ENCODE measurements at regions not wholly inside any gene's neighbourhood (a gene's known extent, or its start where the extent isn't known, plus 50 kb on each side); places are given as distances from the start of the nearest gene placed in this dataset.

DNA sequence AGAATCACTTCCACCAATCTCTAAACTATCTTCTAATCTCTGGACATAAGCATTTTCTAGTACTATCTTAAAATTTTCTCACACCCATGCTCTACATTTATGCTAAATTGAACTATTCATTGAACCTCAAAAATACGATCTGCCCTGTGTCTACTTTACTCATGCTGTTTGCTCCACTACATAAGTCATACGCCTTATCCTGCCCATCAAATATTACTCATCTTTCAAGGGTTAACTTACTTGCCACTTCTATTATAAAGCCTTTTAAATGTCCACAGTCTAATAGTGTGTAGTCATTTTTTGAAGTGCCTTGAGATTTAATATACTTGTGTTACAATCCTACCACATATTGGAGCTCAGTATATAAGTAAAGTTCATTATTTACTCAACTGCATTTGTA is 727.7 kb upstream of the SLIT2 start:
- ATAC-seq (ENCODE audit: insufficient number of reproducible peaks, low FRiP score, low read depth) (no peak), DNase-seq (ENCODE audit: low spot score) (no peak)
- H3K27ac ChIP-seq, result no peak overlapping the region
- TF ChIP-seq, protein P1, sequence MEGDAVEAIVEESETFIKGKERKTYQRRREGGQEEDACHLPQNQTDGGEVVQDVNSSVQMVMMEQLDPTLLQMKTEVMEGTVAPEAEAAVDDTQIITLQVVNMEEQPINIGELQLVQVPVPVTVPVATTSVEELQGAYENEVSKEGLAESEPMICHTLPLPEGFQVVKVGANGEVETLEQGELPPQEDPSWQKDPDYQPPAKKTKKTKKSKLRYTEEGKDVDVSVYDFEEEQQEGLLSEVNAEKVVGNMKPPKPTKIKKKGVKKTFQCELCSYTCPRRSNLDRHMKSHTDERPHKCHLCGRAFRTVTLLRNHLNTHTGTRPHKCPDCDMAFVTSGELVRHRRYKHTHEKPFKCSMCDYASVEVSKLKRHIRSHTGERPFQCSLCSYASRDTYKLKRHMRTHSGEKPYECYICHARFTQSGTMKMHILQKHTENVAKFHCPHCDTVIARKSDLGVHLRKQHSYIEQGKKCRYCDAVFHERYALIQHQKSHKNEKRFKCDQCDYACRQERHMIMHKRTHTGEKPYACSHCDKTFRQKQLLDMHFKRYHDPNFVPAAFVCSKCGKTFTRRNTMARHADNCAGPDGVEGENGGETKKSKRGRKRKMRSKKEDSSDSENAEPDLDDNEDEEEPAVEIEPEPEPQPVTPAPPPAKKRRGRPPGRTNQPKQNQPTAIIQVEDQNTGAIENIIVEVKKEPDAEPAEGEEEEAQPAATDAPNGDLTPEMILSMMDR (IDR thresholded peaks at IDR 0.05), result no peak
- H3K36me3 ChIP-seq, result no peaks in the 10 kb centered on the region
- no peaks in the 10 kb centered on the region for H3K27me3 ChIP-seq (replicated peaks; ENCODE audit: insufficient read depth)
- no peaks in the 10 kb centered on the region for H3K9me3 ChIP-seq
- H3K4me1 ChIP-seq (ENCODE audit: control insufficient read depth in 1 of 2, low read depth in 2 of 2), result peaks cover 0 to 8% of the 10 kb centered on the region in 2 donors
- no peak overlapping the region for H3K4me3 ChIP-seq

DNA sequence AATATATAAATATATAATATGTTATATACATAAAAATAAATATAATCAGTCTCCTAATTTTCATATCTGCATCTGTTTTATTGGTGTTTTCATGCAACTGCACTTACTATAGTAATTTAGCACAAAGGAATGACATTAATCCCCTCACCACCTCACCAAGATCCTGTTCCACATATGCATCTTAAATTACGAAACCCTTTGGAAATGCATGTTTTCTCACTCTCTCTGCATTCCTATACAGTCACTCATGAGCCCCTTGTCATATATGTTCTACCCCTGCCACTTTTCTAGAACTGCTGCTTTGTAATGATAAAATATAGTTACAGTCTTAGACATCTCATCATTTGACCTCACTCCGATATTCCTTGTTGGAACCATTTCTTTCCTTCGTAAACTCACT is 728.7 kb upstream of the SLIT2 start:
- no peak overlapping the region for H3K27ac ChIP-seq
- no peaks in the 10 kb centered on the region for H3K9me3 ChIP-seq
- no peaks in the 10 kb centered on the region for H3K36me3 ChIP-seq
- H3K4me1 ChIP-seq (ENCODE audit: control insufficient read depth in 1 of 2, low read depth in 2 of 2), result peaks cover 0 to 8% of the 10 kb centered on the region in 2 donors
- no peak overlapping the region for H3K4me3 ChIP-seq
- TF ChIP-seq, protein P1 (IDR thresholded peaks at IDR 0.05), result no peak
- ATAC-seq (ENCODE audit: insufficient number of reproducible peaks, low FRiP score, low read depth) (no peak), DNase-seq (ENCODE audit: low spot score) (no peak)
- no peaks in the 10 kb centered on the region for H3K27me3 ChIP-seq (replicated peaks; ENCODE audit: insufficient read depth)

DNA sequence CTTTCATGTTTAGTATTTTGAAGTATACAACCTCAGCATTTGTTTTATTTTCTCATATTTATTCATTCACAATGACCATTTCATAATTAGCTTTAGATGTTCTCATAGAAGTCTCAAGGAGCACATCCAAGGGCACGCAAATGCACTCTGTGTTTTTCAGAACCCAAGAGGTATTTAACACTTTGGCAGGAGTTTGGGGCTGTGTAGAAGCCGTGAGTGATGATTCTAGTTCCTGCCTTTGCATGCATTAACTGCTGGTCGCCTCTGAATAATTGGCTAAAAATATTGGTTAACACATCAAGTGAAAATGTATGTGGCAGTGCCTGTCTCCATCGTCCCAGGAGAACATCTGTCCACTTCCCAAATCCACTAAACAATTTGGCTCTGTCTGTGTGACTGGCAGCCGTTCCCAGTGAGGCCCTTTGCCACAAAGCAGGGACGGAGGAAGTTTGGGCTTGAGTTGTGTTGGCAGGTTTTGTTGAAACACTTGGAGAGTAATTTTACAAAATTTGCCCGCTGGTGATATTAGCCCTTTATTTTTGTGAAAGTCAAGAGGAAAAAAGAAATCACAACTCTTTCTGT is 730.7 kb upstream of the SLIT2 start:
- H3K36me3 ChIP-seq, result no peaks in the 10 kb centered on the region
- no peak overlapping the region for H3K4me3 ChIP-seq
- no peak for ATAC-seq (ENCODE audit: insufficient number of reproducible peaks, low FRiP score, low read depth)
- TF ChIP-seq, protein P1 (IDR thresholded peaks at IDR 0.05), result no peak
- no peaks in the 10 kb centered on the region for H3K27me3 ChIP-seq (replicated peaks; ENCODE audit: insufficient read depth)
- DNase-seq (ENCODE audit: low spot score), result no peak
- no peaks in the 10 kb centered on the region for H3K9me3 ChIP-seq
- no peak overlapping the region for H3K27ac ChIP-seq
- peaks cover 0 to 8% of the 10 kb centered on the region in 2 donors for H3K4me1 ChIP-seq (ENCODE audit: control insufficient read depth in 1 of 2, low read depth in 2 of 2)

DNA sequence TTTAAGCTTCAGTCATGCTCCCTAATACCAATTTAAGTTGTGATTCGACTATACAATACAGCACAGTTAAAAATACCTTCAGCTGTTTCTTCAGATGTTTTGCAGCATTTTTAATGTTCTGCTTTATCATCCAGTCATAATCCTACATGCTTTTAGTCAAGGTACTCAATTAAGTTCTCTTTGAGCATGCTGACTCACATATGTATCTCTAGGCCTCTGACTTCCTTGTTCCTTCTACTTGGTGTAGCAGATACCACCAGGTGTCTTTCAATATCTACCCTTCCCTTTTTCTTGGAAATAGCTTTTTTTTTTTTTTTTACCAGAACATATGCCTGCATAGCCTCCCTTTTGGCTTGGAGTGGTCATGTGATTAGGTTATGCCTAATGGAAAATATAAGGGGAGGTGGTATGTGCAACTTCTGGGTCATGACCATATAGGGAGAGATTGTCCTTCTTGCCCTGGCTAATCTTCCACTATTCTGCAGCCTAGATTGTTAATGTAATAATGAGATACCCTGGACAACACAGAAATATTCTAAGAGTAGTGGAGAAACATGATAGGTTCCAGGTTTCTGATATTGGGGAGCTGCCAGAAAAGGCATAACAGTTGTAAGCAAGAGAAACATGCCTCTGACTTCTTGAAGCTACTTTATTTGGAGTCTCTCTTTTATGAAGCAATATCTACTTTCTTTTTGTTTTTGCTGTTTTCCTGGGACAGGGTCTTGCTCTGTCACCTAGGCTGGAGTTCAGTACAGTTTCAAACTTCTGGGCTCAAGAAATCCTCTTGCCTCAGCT is 737.2 kb upstream of the SLIT2 start:
- no peak overlapping the region for H3K4me3 ChIP-seq
- H3K9me3 ChIP-seq, result no peaks in the 10 kb centered on the region
- H3K36me3 ChIP-seq, result no peaks in the 10 kb centered on the region
- no peaks in the 10 kb centered on the region for H3K4me1 ChIP-seq (ENCODE audit: control insufficient read depth in 1 of 2, low read depth in 2 of 2)
- ATAC-seq (ENCODE audit: insufficient number of reproducible peaks, low FRiP score, low read depth) (no peak), DNase-seq (ENCODE audit: low spot score) (no peak)
- no peak overlapping the region for H3K27ac ChIP-seq
- TF ChIP-seq, protein P1 (IDR thresholded peaks at IDR 0.05), result no peak
- no peaks in the 10 kb centered on the region for H3K27me3 ChIP-seq (replicated peaks; ENCODE audit: insufficient read depth)

DNA sequence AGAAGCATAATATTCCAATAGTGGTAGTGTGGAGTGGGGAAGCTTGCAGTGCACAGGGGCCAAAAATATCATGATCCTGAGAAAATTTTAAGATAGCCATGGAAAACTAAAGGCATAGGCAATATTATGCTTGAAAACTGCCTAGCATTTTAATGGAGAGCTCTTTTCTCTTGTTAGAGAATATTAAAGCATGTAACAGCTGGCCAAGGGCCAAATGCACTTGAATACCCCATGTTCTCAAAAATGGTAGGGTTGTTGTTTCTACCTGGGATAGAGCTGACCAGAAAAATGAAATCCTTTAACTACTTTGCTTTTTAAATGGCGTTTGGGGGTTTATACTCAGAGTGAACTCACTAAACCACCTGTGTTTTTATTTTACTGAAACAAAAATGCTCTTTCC is 739.6 kb upstream of the SLIT2 start:
- DNase-seq (ENCODE audit: low spot score), result no peak
- no peak for ATAC-seq (ENCODE audit: insufficient number of reproducible peaks, low FRiP score, low read depth)
- TF ChIP-seq, protein P1 (IDR thresholded peaks at IDR 0.05), result no peak
- Histone ChIP-seq H3K27me3 (replicated peaks; ENCODE audit: insufficient read depth) (no peaks in the 10 kb centered on the region), H3K4me3 (no peak overlapping the region), H3K27ac (no peak overlapping the region), H3K36me3 (no peaks in the 10 kb centered on the region), H3K9me3 (no peaks in the 10 kb centered on the region), H3K4me1 (ENCODE audit: control insufficient read depth in 1 of 2, low read depth in 2 of 2) (no peaks in the 10 kb centered on the region)
